ENCODE measurements at regions not wholly inside any gene's neighbourhood (a gene's known extent, or its start where the extent isn't known, plus 50 kb on each side); places are given as distances from the start of the nearest gene placed in this dataset.

- no peak for DNase-seq (ENCODE audit: low spot score)
These were observed 118.2 kb downstream of the TTLL2 start for GRCh38 chr6:167442796-167443680.

GRCh38 chr6:167444602-167445346 lies 119.9 kb downstream of the TTLL2 start:
- no peak for DNase-seq (ENCODE audit: low spot score)

GRCh38 chr6:167445568-167445967 lies 120.7 kb downstream of the TTLL2 start:
- DNase-seq (ENCODE audit: low spot score), result no peak

DNA sequence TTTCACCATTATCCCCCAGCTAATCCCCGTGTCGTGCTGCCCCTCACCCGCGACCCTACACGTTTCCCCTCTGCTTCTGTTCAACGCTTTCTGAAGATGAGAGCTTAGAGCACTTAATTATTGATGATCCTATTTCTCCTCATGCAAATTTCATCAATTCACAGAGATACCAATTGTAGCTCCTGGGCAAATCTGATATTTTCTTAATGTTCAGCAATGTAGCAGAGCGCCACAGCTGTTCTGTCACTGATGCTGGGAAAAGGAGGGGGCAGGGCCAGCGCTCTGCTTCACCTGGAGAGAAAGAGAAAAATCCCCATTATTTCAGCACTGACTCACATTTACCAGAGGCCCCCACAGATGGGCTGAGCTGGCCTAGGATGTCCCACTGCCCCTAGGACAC lies 121.2 kb downstream of the TTLL2 start:
- no peak for DNase-seq (ENCODE audit: low spot score)

GRCh38 chr6:167446971-167447370 lies 122.1 kb downstream of the TTLL2 start:
- DNase-seq (ENCODE audit: low spot score), result no peak

DNA sequence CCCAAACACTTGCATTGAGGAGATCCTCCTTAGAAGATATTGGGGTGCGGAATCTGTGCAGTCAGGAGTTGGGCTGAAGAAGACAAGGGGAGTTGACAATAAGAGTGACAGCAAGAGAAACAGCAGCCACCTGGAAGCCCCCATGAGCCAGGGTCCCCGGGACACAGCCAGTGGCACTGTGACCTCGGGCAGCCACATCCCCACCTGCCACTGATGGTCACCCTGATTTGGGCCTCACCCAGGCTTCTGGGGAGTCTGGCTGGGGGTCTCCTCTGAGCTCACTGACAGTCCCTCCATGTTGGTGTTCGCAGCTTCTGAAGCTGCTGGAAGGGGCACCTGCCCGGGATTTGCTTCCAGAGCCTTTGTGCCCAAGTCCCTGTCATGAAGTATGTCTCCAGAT lies 123.5 kb downstream of the TTLL2 start:
- DNase-seq (ENCODE audit: low spot score), result no peak

DNA sequence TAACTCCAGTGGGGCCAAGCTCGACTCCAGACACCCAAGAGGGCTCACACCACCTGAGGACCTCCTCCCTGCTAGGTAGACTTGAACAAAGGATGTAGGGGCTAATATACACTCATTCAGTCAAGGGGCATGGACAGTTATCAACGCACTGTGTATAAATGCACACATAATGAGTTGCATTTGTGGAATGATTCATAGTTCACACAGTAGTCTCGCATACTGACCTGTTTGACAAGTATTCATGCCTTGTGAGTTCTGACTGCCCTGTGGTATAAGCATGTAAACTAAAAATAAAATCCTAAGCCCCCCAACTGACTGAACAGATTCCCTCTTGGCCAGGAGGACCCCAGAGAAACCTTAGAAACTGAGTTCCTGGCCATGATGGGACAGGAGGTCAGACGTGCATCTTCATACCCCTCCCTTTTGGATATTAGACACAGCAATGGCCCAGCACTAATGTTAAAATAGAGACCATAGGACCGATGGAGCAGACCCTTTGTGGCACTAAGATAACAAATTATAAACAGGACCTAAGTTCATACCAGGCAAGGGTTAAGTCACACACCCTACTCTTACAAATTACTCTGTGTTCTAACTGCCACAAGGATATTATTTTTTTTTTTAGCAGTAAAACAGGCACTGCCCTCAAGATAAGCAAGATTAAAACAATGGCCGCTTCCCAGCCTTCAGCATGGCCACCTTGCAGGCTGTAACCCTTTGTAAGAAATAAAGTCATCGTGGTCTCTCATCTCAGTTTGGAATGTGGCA lies 124.4 kb downstream of the TTLL2 start:
- no peak for DNase-seq (ENCODE audit: low spot score)

GRCh38 chr6:167450626-167451025 lies 125.7 kb downstream of the TTLL2 start:
- DNase-seq (ENCODE audit: low spot score), result no peak

GRCh38 chr6:167452338-167453081 lies 127.6 kb downstream of the TTLL2 start:
- DNase-seq (ENCODE audit: low spot score), result no peak

DNA sequence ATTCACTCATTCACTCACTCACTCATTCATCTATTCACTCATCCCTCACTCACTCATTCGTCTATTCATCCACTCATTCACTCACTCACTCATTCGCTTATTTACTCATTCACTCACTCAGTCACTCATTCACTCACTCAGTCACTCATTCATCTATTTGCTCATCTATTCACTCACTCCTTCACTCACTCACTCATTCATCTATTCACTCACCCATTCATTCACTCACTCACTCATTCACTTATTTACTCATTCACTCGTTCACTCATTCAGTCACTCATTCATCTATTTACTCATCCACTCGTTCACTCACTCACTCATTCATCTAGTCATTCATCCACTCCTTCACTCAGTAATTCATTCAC lies 128.2 kb downstream of the TTLL2 start:
- DNase-seq (ENCODE audit: low spot score), result no peak

GRCh38 chr6:167454003-167454402 lies 129.1 kb downstream of the TTLL2 start:
- no peak for DNase-seq (ENCODE audit: low spot score)

GRCh38 chr6:167455371-167455770 lies 130.5 kb downstream of the TTLL2 start:
- DNase-seq (ENCODE audit: low spot score), result no peak

GRCh38 chr6:167462514-167463312 lies 137.8 kb downstream of the TTLL2 start:
- DNase-seq (ENCODE audit: low spot score), result no peak

- no peak for DNase-seq (ENCODE audit: low spot score)
These were observed 139.3 kb downstream of the TTLL2 start for GRCh38 chr6:167464177-167464576.

GRCh38 chr6:167465482-167465881 lies 140.6 kb downstream of the TTLL2 start:
- no peak for DNase-seq (ENCODE audit: low spot score)

DNA sequence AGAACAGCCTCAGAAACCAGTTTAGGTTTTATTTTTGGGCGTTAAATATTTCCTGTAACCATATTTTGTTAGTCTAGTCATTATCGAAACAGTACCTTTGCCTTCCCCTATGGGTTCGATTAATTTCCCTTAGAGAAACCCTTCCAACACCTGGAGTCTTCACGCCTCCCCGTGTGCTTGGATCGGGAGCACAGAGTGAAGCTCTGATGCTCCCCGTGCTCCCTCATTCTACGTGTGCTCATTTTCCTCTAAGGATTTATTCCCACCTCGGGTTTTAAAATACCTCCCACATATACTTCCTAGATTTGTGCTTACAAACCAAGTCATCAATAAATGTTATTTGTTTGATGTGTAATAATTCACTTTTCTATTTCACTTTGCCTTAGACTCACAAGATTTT lies 142.4 kb downstream of the TTLL2 start:
- DNase-seq (ENCODE audit: low spot score), result no peak

- no peak for DNase-seq (ENCODE audit: low spot score)
These were observed 143.0 kb downstream of the TTLL2 start for GRCh38 chr6:167467793-167468431.

- no peak for DNase-seq (ENCODE audit: low spot score)
These were observed 144.2 kb downstream of the TTLL2 start for GRCh38 chr6:167469101-167469500.

GRCh38 chr6:167469672-167470071 lies 144.8 kb downstream of the TTLL2 start:
- DNase-seq (ENCODE audit: low spot score), result no peak

- no peak for DNase-seq (ENCODE audit: low spot score)
These were observed 145.4 kb downstream of the TTLL2 start for GRCh38 chr6:167470101-167470835.

Data from AG20443 (cell line).